NCI-H1694 treated with DMSO at 0.1 percent for 48 hours (cell line): ENCODE measurements at regions not wholly inside any gene's neighbourhood (a gene's known extent, or its start where the extent isn't known, plus 50 kb on each side); places are given as distances from the start of the nearest gene placed in this dataset.
"Not testable (repeated sequence)": the region's sequence is repeated elsewhere in the genome, so short reads cannot be mapped to it uniquely, and the experiment has no call there.

ENCODE experiments used
- DNase-seq: peaks from one replicate; lab custom pipeline; 2025; lab: John Stamatoyannopoulos, UW

DNA sequence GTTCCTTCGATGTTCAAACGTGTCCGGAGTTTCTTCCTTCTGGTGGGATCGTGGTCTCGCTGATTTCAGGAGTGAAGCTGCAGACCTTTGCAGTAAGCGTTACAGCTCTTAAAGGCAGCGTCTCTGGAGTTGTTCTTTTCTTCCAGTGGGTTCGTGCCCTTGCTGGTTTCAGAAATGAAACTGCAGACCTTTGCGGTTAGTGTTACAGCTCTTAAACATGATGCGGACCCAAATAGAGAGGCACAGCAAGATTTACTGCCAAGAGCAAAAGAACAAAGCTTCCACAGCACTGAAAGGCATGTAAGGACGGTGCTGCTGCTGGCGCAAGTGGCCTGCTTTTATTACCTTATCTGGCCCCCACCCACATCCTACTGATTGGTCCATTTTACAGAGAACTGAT, 931.4 kb downstream of the IPMK start:
- DNase-seq: no peak

- no peak for DNase-seq
Observed at GRCh38 chr10:57334523-57334922, 933.2 kb downstream of the IPMK start.

GRCh38 chr10:57333880-57334279, 933.8 kb downstream of the IPMK start:
- no peak for DNase-seq

DNA sequence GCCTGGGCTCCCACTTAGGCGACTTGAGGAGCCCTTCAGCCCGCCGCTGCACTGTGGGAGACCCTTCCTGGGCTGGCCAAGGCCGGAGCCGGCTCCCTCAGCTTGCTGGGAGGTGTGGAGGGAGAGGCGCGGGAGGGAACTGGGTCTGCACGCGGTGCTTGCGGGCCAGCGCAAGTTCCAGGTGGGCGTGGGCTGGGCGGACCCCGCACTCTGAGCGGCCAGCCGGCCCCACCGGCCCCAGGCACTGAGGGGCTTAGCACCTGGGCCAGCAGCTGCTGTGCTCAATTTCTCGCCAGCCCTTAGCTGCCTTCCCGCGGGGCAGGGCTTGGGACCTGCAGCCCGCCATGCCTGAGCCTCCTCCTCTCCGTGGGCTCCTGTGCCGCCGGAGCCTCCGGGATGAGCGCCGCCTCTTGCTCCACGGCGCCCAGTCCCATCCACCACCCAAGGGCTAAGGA, 946.3 kb downstream of the IPMK start:
- not testable (repeated sequence) for DNase-seq

GRCh38 chr10:57320416-57320815, 947.3 kb downstream of the IPMK start:
- DNase-seq: no peak

- no peak for DNase-seq
Observed at GRCh38 chr10:57314046-57314445, 953.0 kb upstream of the ZWINT start.

GRCh38 chr10:57303566-57303965, 942.5 kb upstream of the ZWINT start:
- DNase-seq: no peak

DNA sequence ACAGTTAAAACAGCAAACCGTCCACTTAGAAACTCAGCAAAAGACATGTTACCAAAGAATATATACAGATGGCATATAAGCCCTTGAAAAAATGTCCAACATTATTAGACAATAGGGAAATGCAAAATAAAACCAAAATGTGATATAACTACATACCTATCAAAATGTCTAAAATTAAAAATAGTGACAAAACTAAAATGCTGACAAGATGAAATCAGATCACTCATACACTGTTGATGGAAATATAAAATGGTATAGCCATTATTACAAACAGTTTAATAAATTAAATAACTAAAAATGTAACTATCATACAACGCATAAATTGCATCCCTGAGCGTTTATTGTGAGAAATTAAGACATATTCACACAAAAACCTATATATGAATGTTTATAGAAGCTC, 939.7 kb upstream of the ZWINT start:
- no peak for DNase-seq

DNA sequence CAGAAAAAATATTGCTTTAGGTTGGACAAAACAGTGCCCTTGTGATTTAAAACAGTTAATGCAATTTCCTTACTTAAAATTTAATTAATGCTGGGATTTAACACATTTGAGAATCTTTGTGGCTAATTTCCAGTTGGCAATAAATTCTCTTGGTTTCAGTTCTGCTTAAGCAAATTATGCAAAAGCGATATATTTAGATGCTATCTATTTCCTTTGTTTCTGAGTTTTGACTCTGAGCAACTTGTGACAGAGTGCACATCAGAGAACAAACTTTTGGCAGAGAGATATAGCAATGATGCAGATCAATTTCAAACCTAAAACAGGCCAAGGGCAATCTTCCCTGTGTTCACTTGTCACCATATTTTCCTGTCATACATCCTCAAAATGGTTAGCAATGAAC, 933.6 kb upstream of the ZWINT start:
- DNase-seq: no peak

- DNase-seq: no peak
Observed at GRCh38 chr10:57288754-57289153, 927.7 kb upstream of the ZWINT start.

DNA sequence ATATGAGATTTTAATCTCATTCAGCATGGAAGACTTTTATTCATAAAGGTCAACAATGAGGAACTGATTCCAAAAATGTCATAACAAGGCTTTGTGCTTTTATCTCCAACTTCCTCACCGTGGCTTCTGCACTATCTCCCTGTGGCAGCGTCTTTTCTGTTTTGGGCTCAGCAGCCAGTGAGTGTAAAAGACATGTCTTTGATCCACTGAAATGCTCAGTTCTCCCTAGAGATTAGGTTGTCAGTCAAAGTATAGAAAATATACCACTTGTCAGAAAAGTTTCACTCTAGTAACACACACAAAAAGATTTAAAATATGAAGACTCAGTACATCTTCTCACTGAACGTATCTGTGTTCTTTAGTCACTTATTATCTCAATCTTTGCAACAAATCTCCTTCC, 901.8 kb upstream of the ZWINT start:
- DNase-seq: no peak

- no peak for DNase-seq
Observed at GRCh38 chr10:57260175-57260574, 899.1 kb upstream of the ZWINT start.

- no peak for DNase-seq
Observed at GRCh38 chr10:57249615-57250281, 888.7 kb upstream of the ZWINT start.

DNA sequence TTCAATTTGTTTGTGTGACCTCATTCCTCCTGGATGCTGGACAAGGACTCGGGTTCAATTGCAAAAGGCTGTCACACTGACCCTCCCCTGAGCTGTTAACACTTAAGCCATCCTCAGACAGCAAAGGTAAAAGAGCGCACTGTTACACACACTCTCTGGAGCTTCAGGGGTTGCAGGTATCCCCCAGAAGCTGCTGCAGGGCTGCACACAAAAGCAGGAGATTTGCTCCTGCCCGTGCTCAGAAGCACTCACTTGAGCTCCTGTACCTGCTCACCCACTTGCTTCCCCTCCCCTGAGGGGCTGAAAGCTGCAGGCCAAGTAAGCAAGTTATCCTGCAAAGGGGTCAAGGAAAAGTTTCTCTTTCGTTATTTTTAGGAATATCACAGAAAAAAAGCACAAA, 886.2 kb upstream of the ZWINT start:
- no peak for DNase-seq

- DNase-seq: no peak
Observed at GRCh38 chr10:57225920-57226319, 864.9 kb upstream of the ZWINT start.

DNA sequence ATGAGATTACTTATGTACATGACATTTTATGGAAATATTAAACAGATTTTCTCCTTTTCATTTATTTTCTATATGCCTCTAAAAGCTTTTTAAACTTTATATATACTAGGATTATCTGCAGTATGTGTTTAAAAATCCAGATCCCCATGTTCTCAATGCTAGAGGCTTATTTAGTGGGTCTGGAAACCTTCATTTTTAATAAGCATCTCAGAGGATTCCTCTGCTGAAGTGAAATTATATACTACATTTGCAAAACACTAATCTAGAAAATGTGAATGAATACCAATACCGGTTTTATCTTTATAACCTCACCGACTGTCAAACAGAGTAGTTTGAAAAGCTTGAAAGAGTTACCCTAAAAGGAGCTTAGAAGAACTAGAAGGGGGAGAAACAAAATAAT, 863.8 kb upstream of the ZWINT start:
- DNase-seq: no peak

GRCh38 chr10:57222603-57223002, 861.5 kb upstream of the ZWINT start:
- DNase-seq: no peak

GRCh38 chr10:57222129-57222528, 861.1 kb upstream of the ZWINT start:
- no peak for DNase-seq

DNA sequence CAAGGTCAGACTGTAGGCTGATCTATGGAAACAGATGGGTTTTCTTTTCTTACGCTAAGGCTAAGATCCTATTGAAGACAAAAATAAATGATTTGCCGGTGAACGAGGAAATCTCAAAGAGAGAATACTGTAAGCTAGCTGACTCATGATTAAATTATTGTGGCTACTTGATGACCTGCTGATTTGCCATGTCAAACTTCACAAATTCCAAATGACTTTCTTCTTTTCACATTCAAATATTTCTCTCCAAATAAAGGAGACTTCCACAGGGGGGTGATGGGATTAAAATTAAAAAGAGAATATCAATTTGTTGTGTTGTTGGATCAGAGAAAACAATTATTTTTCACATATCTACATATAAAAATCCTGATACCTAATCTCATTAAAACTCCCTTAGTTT, 860.6 kb upstream of the ZWINT start:
- DNase-seq: no peak

DNA sequence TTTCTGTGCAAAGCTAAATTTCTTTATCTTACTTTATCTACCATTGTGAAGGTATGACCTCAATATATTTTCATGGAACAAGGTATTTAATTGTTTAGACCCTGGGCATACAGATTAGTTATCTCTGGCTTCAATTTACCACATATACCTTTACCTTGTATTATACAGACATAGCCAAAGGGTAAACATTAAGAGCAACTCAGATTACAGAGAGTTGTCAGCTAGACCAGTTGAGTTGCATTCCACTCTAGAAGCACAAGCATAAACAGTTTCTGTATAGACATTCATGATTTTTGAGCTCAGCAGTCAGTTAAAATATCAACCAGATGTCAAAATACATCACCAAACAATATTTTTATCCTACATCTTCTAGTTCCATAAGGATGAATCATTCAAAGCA, 857.3 kb upstream of the ZWINT start:
- no peak for DNase-seq

- no peak for DNase-seq
Observed at GRCh38 chr10:57202356-57202755, 841.3 kb upstream of the ZWINT start.

- no peak for DNase-seq
Observed at GRCh38 chr10:57188846-57189245, 827.8 kb upstream of the ZWINT start.

- no peak for DNase-seq
Observed at GRCh38 chr10:57186201-57186600, 825.1 kb upstream of the ZWINT start.

GRCh38 chr10:57169597-57169996, 808.5 kb upstream of the ZWINT start:
- DNase-seq: no peak
